Subcutaneous abdominal adipose tissue (tissue), 5 donors: ENCODE measurements at regions not wholly inside any gene's neighbourhood (a gene's known extent, or its start where the extent isn't known, plus 50 kb on each side); places are given as distances from the start of the nearest gene placed in this dataset.

Experiments
- H3K27ac ChIP-seq: one replicate; pipeline ENCODE4 v1.7.0; 2013; ENCODE audit warnings: low read depth, mild to moderate bottlenecking, inconsistent platforms, low read length, moderate library complexity
- H3K27me3 ChIP-seq, 5 donors: one replicate each; pipeline ENCODE4 v1.7.0; 2013; ENCODE audit warnings: low read length in 5 of 5, inconsistent platforms in 1 of 5; ENCODE audit not compliant: control insufficient read depth in 5 of 5, insufficient read depth in 4 of 5
- H3K36me3 ChIP-seq, 5 donors: one replicate each; pipeline ENCODE4 v1.7.0; 2013; ENCODE audit warnings: low read length in 5 of 5; ENCODE audit not compliant: control insufficient read depth in 5 of 5, insufficient read depth in 5 of 5
- H3K4me1 ChIP-seq, 5 donors: one replicate each; pipeline ENCODE4 v1.7.0; 2013; ENCODE audit warnings: low read length in 5 of 5, mild to moderate bottlenecking in 3 of 5, moderate library complexity in 1 of 5; ENCODE audit not compliant: control insufficient read depth in 5 of 5, insufficient read depth in 5 of 5
- H3K4me3 ChIP-seq, 5 donors: one replicate each; pipeline ENCODE4 v1.7.0; 2013; ENCODE audit warnings: low read length in 5 of 5, low read depth in 1 of 5
- H3K9ac ChIP-seq, 5 donors: one replicate each; pipeline ENCODE4 v1.7.0; 2013; ENCODE audit warnings: low read length in 5 of 5, mild to moderate bottlenecking in 4 of 5, moderate library complexity in 3 of 5
- H3K9me3 ChIP-seq, 5 donors: one replicate each; pipeline ENCODE4 v1.7.0; 2013; ENCODE audit warnings: low read length in 5 of 5; ENCODE audit not compliant: control insufficient read depth in 5 of 5
- donor health status: healthy.
- donor health status: healthy.
- donor health status: healthy.
- donor health status: healthy.
- donor health status: healthy.

- Histone ChIP-seq H3K36me3 (no peaks in the 10 kb centered on the region), H3K4me1 (no peaks in the 10 kb centered on the region), H3K27ac (no peak overlapping the region), H3K4me3 (no peak overlapping the region), H3K9ac (no peak overlapping the region), H3K9me3 (peaks cover 0 to 2% (median 0%) of the 10 kb centered on the region in 5 donors), H3K27me3 (no peaks in the 10 kb centered on the region)
Measured at GRCh38 chr11:27839226-27839913, 139.1 kb upstream of the BDNF start.

GRCh38 chr11:27838674-27839073, 138.4 kb upstream of the BDNF start:
- Histone ChIP-seq H3K9ac (no peak overlapping the region), H3K4me1 (no peaks in the 10 kb centered on the region), H3K36me3 (no peaks in the 10 kb centered on the region), H3K4me3 (no peak overlapping the region), H3K27ac (no peak overlapping the region), H3K9me3 (peaks cover 0 to 2% (median 0%) of the 10 kb centered on the region in 5 donors), H3K27me3 (no peaks in the 10 kb centered on the region)

GRCh38 chr11:27837895-27838563, 137.8 kb upstream of the BDNF start:
- Histone ChIP-seq H3K9ac (no peak overlapping the region), H3K4me1 (no peaks in the 10 kb centered on the region), H3K4me3 (no peak overlapping the region), H3K36me3 (no peaks in the 10 kb centered on the region), H3K27me3 (no peaks in the 10 kb centered on the region), H3K9me3 (peaks cover 0 to 2% (median 0%) of the 10 kb centered on the region in 5 donors), H3K27ac (no peak overlapping the region)

- H3K27ac ChIP-seq, result no peak overlapping the region
- no peaks in the 10 kb centered on the region for H3K4me1 ChIP-seq
- no peak overlapping the region for H3K4me3 ChIP-seq
- peaks cover 0 to 4% (median 0%) of the 10 kb centered on the region in 5 donors for H3K9me3 ChIP-seq
- no peaks in the 10 kb centered on the region for H3K36me3 ChIP-seq
- H3K9ac ChIP-seq, result no peak overlapping the region
- no peaks in the 10 kb centered on the region for H3K27me3 ChIP-seq
Measured at GRCh38 chr11:27830206-27830605, 130.0 kb upstream of the BDNF start.

GRCh38 chr11:27820249-27820648, 120.0 kb upstream of the BDNF start:
- no peak overlapping the region for H3K4me3 ChIP-seq
- H3K36me3 ChIP-seq, result no peaks in the 10 kb centered on the region
- H3K4me1 ChIP-seq, result no peaks in the 10 kb centered on the region
- no peaks in the 10 kb centered on the region for H3K27me3 ChIP-seq
- H3K27ac ChIP-seq, result no peak overlapping the region
- no peak overlapping the region for H3K9ac ChIP-seq
- no peaks in the 10 kb centered on the region for H3K9me3 ChIP-seq

- no peaks in the 10 kb centered on the region for H3K9me3 ChIP-seq
- H3K36me3 ChIP-seq, result no peaks in the 10 kb centered on the region
- no peaks in the 10 kb centered on the region for H3K4me1 ChIP-seq
- no peak overlapping the region for H3K4me3 ChIP-seq
- no peak overlapping the region for H3K27ac ChIP-seq
- H3K9ac ChIP-seq, result no peak overlapping the region
- H3K27me3 ChIP-seq, result no peaks in the 10 kb centered on the region
Measured at GRCh38 chr11:27816197-27816596, 115.9 kb upstream of the BDNF start.

- no peaks in the 10 kb centered on the region for H3K36me3 ChIP-seq
- H3K9ac ChIP-seq, result no peak overlapping the region
- no peak overlapping the region for H3K4me3 ChIP-seq
- H3K4me1 ChIP-seq, result no peaks in the 10 kb centered on the region
- no peaks in the 10 kb centered on the region for H3K9me3 ChIP-seq
- H3K27ac ChIP-seq, result no peak overlapping the region
- H3K27me3 ChIP-seq, result no peaks in the 10 kb centered on the region
Measured at GRCh38 chr11:27812341-27812740, 112.1 kb upstream of the BDNF start.

GRCh38 chr11:27807596-27807995, 107.3 kb upstream of the BDNF start:
- no peaks in the 10 kb centered on the region for H3K36me3 ChIP-seq
- no peak overlapping the region for H3K4me3 ChIP-seq
- H3K4me1 ChIP-seq, result no peaks in the 10 kb centered on the region

GRCh38 chr11:27806122-27806521, 105.9 kb upstream of the BDNF start:
- Histone ChIP-seq H3K4me3 (no peak overlapping the region), H3K9me3 (no peaks in the 10 kb centered on the region), H3K27me3 (no peaks in the 10 kb centered on the region), H3K9ac (no peak overlapping the region), H3K4me1 (no peaks in the 10 kb centered on the region), H3K36me3 (no peaks in the 10 kb centered on the region), H3K27ac (no peak overlapping the region)

More at GRCh38 chr11:27807596-27807995, 107.3 kb upstream of the BDNF start:
- Histone ChIP-seq H3K27me3 (no peaks in the 10 kb centered on the region), H3K27ac (no peak overlapping the region), H3K9me3 (no peaks in the 10 kb centered on the region), H3K9ac (no peak overlapping the region)

- Histone ChIP-seq H3K9ac (no peak overlapping the region), H3K4me3 (no peak overlapping the region), H3K4me1 (no peaks in the 10 kb centered on the region), H3K27ac (no peak overlapping the region), H3K27me3 (no peaks in the 10 kb centered on the region), H3K36me3 (no peaks in the 10 kb centered on the region), H3K9me3 (peaks cover 0 to 8% (median 0%) of the 10 kb centered on the region in 5 donors)
Measured at GRCh38 chr11:27795955-27796861, 96.0 kb upstream of the BDNF start.
